Esophagus squamous epithelium (tissue), 4 donors: ENCODE measurements at regions not wholly inside any gene's neighbourhood (a gene's known extent, or its start where the extent isn't known, plus 50 kb on each side); places are given as distances from the start of the nearest gene placed in this dataset.

Experiments used
- POLR2A ChIP-seq, 4 donors: fragments of 450-650 bp; IDR thresholded peaks; one replicate each; pipeline ENCODE4 v1.6.1; 2017; ENCODE audit warnings: antibody characterized with exemption in 4 of 4, mild to moderate bottlenecking in 4 of 4, moderate library complexity in 3 of 4
- TF ChIP-seq, protein P1 (sequence below), 6 experiments: fragments of 450-650 bp in 4 of 6; fragments of 200-600 bp in 2 of 6; sonication (generic) in 2 of 6; IDR thresholded peaks; one replicate each; pipeline ENCODE4 v1.5.1; 2016 to 2019; ENCODE audit warnings: antibody characterized with exemption in 6 of 6, mild to moderate bottlenecking in 4 of 6, moderate library complexity in 4 of 6

DNA sequence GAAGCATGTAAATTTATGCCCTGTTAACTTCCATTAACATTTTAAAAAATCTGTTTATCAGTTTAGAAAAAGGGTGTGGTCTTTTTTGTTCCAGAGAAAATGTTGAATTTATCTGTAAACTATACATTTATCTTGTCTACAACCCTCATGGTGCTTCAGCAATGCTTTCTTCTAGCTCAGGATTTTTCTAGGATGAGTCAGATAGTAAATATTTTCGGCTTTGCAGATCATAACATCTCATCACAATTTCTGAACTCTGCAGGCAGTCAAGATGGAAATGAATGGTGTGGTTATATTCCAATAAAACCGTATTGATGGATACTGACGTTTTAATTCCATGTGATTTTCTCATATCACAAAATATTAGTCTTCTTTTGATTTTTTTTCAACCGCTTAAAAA is 70.5 kb upstream of the FOXB1 start:
- TF ChIP-seq, protein P1, sequence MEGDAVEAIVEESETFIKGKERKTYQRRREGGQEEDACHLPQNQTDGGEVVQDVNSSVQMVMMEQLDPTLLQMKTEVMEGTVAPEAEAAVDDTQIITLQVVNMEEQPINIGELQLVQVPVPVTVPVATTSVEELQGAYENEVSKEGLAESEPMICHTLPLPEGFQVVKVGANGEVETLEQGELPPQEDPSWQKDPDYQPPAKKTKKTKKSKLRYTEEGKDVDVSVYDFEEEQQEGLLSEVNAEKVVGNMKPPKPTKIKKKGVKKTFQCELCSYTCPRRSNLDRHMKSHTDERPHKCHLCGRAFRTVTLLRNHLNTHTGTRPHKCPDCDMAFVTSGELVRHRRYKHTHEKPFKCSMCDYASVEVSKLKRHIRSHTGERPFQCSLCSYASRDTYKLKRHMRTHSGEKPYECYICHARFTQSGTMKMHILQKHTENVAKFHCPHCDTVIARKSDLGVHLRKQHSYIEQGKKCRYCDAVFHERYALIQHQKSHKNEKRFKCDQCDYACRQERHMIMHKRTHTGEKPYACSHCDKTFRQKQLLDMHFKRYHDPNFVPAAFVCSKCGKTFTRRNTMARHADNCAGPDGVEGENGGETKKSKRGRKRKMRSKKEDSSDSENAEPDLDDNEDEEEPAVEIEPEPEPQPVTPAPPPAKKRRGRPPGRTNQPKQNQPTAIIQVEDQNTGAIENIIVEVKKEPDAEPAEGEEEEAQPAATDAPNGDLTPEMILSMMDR (IDR thresholded peaks at IDR 0.05): no peak
- TF ChIP-seq POLR2A (IDR thresholded peaks at IDR 0.05): no peak
